ENCODE measurements at regions not wholly inside any gene's neighbourhood (a gene's known extent, or its start where the extent isn't known, plus 50 kb on each side); places are given as distances from the start of the nearest gene placed in this dataset. TPM values are rescaled to one million over a fixed set of nuclear protein-coding genes. Genes with fewer than 3 reads are reported as not detected.
"Not testable (repeated sequence)": the region's sequence is repeated elsewhere in the genome, so short reads cannot be mapped to it uniquely, and the experiment has no call there.

DNA sequence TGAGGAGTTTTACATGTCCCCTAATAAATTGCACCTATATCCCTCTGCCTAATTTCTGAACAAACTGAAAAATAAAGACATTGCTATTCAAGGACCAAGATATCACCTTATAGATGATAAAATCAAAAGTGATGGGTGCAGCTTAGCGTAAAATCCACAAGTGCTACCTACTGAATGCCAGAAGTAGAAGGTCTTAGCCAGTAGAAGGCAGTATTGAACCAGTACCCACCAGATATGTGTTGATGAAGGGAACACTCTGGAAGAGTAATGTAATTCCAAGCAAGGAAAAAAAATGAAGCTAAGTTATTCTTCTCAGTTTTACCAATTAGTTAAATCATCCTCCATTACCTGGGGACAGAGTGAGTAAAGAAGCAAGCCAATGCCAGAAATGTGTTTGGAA lies 516.6 kb upstream of the TGIF2LX start:
- H3K27ac ChIP-seq (replicated peaks; ENCODE audit: low read length); H3K9ac ChIP-seq (ENCODE audit: low read depth, low read length, poor library complexity); H3K9me3 ChIP-seq (replicated peaks in 1 of 2; ENCODE audit: control insufficient read depth in 2 of 2, insufficient read depth in 1 of 2, low read depth in 1 of 2, low read length in 2 of 2); H3K27me3 ChIP-seq (ENCODE audit: control insufficient read depth in 3 of 3, insufficient read depth in 3 of 3, low read depth in 1 of 3, low read length in 3 of 3); H3K4me2 ChIP-seq (ENCODE audit: insufficient read depth, low read length, poor library complexity, severe bottlenecking); H2AK5ac ChIP-seq (ENCODE audit: low read depth, low read length); H3K14ac ChIP-seq (ENCODE audit: low read length); H2BK120ac ChIP-seq (ENCODE audit: low read depth, low read length); H3K4me1 ChIP-seq (ENCODE audit: control insufficient read depth in 2 of 2, insufficient read depth in 1 of 2, low read depth in 1 of 2, low read length in 2 of 2); DNase-seq (ENCODE audit: low spot score); H2BK5ac ChIP-seq (ENCODE audit: low read length); H2BK12ac ChIP-seq (ENCODE audit: low read length); H4K8ac ChIP-seq (ENCODE audit: low read depth, low read length); H2AFZ ChIP-seq (ENCODE audit: low read length); H3K4ac ChIP-seq (ENCODE audit: low read length); H3K4me3 ChIP-seq (ENCODE audit: low read length in 2 of 2); H2BK15ac ChIP-seq (ENCODE audit: low read length); H3K79me1 ChIP-seq (ENCODE audit: low read depth, low read length); H3K36me3 ChIP-seq (replicated peaks in 1 of 2; ENCODE audit: control insufficient read depth in 2 of 2, insufficient read depth in 2 of 2, low read length in 2 of 2); H3K23ac ChIP-seq (ENCODE audit: low read depth, low read length, poor library complexity); H3K18ac ChIP-seq (ENCODE audit: low read length); H4K91ac ChIP-seq (ENCODE audit: low read depth, low read length, poor library complexity): not testable (repeated sequence)
- no CpG with 5 or more reads among the region's 1 CpG for WGBS, 2 donors (ENCODE audit: extremely low coverage in 2 of 2, insufficient read length in 2 of 2, insufficient replicate concordance in 1 of 2)

DNA sequence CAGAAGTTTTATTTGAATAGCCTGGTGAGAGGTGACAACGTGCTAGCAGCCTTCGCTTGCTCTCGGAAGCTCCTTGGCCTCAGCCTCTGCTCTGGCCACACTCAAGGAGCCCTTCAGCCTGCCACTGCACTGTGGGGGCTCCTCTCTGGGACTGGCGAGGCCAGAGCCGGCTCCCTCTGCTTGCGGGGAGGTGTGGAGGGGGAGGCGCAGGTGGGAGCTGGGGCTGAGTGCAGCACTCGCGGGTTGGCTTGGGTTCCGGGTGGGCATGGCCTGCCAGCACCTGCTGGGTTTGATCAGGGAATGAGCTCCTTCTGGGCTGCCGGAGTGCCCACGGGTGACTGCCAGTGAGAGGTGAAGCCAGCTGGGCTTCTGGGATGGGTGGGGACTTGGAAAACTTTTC lies 504.8 kb upstream of the TGIF2LX start:
- H2BK5ac ChIP-seq (ENCODE audit: low read length); H3K4me3 ChIP-seq (ENCODE audit: low read length in 2 of 2); H4K8ac ChIP-seq (ENCODE audit: low read depth, low read length); H2AK5ac ChIP-seq (ENCODE audit: low read depth, low read length); H3K14ac ChIP-seq (ENCODE audit: low read length); H3K27ac ChIP-seq (replicated peaks; ENCODE audit: low read length); H3K36me3 ChIP-seq (replicated peaks in 1 of 2; ENCODE audit: control insufficient read depth in 2 of 2, insufficient read depth in 2 of 2, low read length in 2 of 2); H3K4me2 ChIP-seq (ENCODE audit: insufficient read depth, low read length, poor library complexity, severe bottlenecking); H2BK120ac ChIP-seq (ENCODE audit: low read depth, low read length); H2BK15ac ChIP-seq (ENCODE audit: low read length); DNase-seq (ENCODE audit: low spot score); H3K27me3 ChIP-seq (ENCODE audit: control insufficient read depth in 3 of 3, insufficient read depth in 3 of 3, low read depth in 1 of 3, low read length in 3 of 3); H3K9me3 ChIP-seq (replicated peaks in 1 of 2; ENCODE audit: control insufficient read depth in 2 of 2, insufficient read depth in 1 of 2, low read depth in 1 of 2, low read length in 2 of 2); H4K91ac ChIP-seq (ENCODE audit: low read depth, low read length, poor library complexity); H3K4ac ChIP-seq (ENCODE audit: low read length); H3K18ac ChIP-seq (ENCODE audit: low read length); H2BK12ac ChIP-seq (ENCODE audit: low read length); H3K23ac ChIP-seq (ENCODE audit: low read depth, low read length, poor library complexity); H3K9ac ChIP-seq (ENCODE audit: low read depth, low read length, poor library complexity); H2AFZ ChIP-seq (ENCODE audit: low read length); H3K79me1 ChIP-seq (ENCODE audit: low read depth, low read length); H3K4me1 ChIP-seq (ENCODE audit: control insufficient read depth in 2 of 2, insufficient read depth in 1 of 2, low read depth in 1 of 2, low read length in 2 of 2): not testable (repeated sequence)
- no CpG with 5 or more reads among the region's 12 CpGs for WGBS, 2 donors (ENCODE audit: extremely low coverage in 2 of 2, insufficient read length in 2 of 2, insufficient replicate concordance in 1 of 2)

DNA sequence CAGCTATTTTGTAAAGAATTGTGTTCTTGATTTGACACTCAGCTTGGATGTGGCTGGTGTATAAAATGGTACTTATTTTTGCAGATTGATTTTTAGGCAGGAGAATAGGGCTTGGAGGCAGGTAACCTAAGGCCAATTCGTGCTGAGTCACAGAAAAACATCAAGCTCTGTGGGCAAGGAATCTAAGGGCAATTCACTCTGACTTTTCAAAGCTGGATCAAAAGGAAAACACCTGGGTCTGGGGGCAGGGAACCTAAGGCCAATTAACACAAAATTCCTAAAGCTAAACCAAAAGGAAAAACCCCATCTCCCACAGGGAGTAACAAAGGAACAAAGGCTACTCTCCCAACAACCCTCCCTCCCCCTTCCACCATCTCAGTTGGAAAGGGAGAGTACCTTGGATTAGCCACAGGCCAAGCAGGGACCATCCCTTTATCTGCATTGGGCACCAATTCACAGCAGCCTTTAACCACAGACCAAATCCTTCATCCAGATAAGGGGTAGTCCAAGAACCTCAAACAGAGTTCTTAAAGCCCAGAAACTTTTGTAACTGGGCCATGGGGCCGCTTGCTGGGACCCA lies 489.0 kb upstream of the TGIF2LX start:
- peak; percentile 15 for DNase-seq (ENCODE audit: low spot score)
- not testable (repeated sequence) for H2BK120ac ChIP-seq (ENCODE audit: low read depth, low read length); H3K79me1 ChIP-seq (ENCODE audit: low read depth, low read length); H3K18ac ChIP-seq (ENCODE audit: low read length); H3K9ac ChIP-seq (ENCODE audit: low read depth, low read length, poor library complexity); H3K4me3 ChIP-seq (ENCODE audit: low read length in 2 of 2); H2BK15ac ChIP-seq (ENCODE audit: low read length); H3K4me1 ChIP-seq (ENCODE audit: control insufficient read depth in 2 of 2, insufficient read depth in 1 of 2, low read depth in 1 of 2, low read length in 2 of 2); H2AFZ ChIP-seq (ENCODE audit: low read length); H2AK5ac ChIP-seq (ENCODE audit: low read depth, low read length); H3K9me3 ChIP-seq (replicated peaks in 1 of 2; ENCODE audit: control insufficient read depth in 2 of 2, insufficient read depth in 1 of 2, low read depth in 1 of 2, low read length in 2 of 2); H4K91ac ChIP-seq (ENCODE audit: low read depth, low read length, poor library complexity); H3K27ac ChIP-seq (replicated peaks; ENCODE audit: low read length); H3K23ac ChIP-seq (ENCODE audit: low read depth, low read length, poor library complexity); H2BK5ac ChIP-seq (ENCODE audit: low read length); H3K4ac ChIP-seq (ENCODE audit: low read length); H3K14ac ChIP-seq (ENCODE audit: low read length); H4K8ac ChIP-seq (ENCODE audit: low read depth, low read length); H3K27me3 ChIP-seq (ENCODE audit: control insufficient read depth in 3 of 3, insufficient read depth in 3 of 3, low read depth in 1 of 3, low read length in 3 of 3); H3K36me3 ChIP-seq (replicated peaks in 1 of 2; ENCODE audit: control insufficient read depth in 2 of 2, insufficient read depth in 2 of 2, low read length in 2 of 2); H2BK12ac ChIP-seq (ENCODE audit: low read length); H3K4me2 ChIP-seq (ENCODE audit: insufficient read depth, low read length, poor library complexity, severe bottlenecking)
- WGBS, 2 donors (ENCODE audit: extremely low coverage in 2 of 2, insufficient read length in 2 of 2, insufficient replicate concordance in 1 of 2), result no CpG with 5 or more reads among the region's 2 CpGs

Small RNA genes in the stretch of these regions (small RNA-seq; reads per million reads assigned to genes)
- not detected for gene SRIP2 (ENCODE audit: insufficient read depth)

Data from neuronal stem cell (in vitro differentiated cells).